ENCODE measurements at regions not wholly inside any gene's neighbourhood (a gene's known extent, or its start where the extent isn't known, plus 50 kb on each side); places are given as distances from the start of the nearest gene placed in this dataset.

GRCh38 chr13:31048521-31048920, 113.2 kb downstream of the HSPH1 start:
- DNase-seq = no peak

DNA sequence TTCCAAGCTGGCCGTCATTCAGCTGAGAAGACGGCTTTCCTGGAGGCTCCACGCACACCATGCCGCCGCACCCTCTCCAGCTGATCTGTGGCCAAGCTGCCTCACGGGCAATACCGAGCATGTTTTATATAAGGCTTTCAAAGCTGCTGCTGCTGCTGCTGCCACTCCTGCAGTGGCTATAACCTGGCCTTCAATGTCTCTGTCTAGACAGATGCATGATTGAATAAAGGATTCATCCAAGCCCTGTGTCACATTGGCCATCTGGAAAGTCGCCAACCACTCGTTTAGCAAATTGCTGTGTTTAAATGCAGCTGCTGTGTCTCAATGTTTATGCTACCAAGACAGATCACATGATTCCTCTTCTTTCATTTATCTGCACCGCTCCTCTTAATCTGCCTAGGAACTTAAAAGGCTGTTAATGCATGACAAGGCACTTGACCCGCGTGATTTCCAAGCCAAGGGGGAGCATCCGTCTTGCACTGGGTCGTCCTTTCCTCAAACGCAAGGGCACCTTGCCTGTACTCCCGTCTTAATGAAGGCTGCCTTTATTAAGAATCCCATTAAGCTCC, 114.3 kb downstream of the TEX26 start:
- peak; percentile 27 for DNase-seq

DNA sequence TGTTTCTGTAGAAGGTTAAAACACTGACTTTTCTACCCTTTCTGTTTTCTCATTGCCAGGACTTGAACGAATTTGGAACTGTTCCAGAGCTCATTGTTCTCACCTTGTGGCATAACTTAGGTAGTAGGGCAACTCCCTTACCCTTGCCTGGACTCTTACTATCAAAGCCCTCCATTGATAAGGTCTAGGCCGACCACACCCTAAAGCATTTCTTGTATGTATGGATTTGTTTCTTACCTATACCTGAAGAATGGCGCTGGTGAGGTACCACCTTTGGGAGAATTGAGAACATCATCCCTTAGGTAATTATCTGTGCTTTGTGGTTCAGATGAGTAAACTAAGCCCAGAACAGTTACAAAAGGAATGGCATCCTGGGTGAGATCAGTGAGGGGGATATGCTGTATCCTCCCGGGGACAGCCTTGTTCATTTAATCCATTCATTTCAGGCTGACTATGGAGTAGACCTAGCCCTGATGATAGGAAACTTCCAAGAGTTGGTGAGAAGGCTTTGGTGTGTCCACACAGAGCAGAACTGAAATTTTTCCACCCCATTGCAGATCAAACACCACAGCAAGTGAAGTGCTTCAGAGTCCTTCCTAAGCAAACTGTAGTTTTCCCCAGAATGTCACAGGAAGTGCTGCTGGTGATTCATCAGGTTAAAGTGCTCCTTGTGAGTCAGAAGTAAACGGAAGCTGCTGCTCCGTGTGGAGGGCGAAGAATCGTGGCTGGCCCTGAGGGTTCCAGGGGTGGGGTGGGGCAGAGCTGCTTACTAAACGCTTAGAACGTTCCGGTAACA, 113.0 kb downstream of the TEX26 start:
- DNase-seq = peak; percentile 94

- DNase-seq = peak; percentile 80
Observed at GRCh38 chr13:31044364-31045285, 112.2 kb downstream of the TEX26 start.

DNA sequence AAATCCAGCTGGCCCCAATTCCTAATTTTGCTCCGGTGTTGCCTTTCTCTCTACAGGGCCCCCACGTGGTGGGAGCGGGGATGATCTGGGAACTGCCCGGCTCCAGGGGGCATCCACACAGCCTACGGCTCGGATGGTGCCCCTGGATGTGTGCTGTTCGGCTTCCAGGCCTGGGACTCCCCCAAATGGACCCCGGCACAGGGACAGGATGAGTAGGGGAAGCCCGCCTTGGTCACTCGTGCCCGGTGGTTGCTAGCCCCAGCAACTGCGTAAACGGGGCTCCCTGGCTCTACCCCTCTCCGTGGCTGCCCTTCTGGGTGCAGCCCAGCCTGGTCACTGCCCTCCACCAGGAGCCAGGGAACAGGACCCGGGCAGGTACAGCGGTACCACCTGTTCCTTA, 111.5 kb downstream of the TEX26 start:
- peak; percentile 12 for DNase-seq

DNA sequence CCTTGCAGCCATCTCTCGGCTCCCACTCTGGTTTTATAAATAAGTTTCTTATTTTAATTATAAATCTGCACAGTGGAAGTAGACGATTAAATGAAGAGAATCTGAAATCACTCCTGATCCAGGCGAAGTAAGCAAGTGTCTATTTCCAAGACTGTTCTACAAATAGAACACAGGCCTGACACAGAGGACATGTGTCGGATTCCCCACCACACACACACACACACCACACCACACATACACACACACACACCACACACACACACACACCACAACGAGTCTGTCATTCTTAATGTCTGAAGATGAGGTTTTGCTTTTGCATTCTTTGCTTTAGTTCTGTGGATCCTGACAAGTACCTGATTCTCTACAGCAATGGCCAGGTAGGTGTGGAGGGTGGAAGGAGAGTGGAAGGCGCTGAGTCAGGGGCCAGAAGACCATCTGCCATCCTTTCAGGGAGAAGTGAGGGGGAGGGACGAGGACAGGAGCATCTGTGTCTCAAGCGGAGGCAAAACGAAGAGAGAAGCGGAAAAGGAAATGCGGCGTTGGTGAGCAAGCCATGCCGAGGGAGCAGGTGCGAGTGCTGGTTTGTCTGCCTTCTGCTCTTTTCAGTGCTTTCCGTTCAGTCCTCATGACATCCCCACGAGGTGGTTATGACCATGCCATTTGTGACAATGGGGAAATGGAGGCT, 110.2 kb downstream of the TEX26 start:
- DNase-seq = no peak

DNA sequence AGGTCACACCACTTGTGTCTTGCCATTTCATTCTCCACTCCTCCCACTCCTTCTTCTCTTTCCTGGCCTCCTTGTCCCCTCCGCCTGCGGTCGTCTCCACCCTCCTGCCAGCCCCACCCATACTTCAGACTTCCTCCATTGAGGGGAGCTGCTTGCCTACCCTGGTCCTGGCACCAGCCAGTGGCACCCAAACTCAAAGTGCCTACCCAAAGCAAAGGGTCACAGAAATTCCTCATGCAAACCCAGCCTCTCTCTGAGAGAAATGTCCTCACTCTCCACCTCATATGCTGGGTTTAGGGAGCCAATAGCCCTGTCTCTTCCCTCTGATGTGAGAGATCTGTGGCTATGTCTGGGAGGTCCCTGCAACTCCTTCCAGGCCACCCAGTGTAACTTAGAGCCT, 109.6 kb downstream of the TEX26 start:
- peak; percentile 16 for DNase-seq

DNA sequence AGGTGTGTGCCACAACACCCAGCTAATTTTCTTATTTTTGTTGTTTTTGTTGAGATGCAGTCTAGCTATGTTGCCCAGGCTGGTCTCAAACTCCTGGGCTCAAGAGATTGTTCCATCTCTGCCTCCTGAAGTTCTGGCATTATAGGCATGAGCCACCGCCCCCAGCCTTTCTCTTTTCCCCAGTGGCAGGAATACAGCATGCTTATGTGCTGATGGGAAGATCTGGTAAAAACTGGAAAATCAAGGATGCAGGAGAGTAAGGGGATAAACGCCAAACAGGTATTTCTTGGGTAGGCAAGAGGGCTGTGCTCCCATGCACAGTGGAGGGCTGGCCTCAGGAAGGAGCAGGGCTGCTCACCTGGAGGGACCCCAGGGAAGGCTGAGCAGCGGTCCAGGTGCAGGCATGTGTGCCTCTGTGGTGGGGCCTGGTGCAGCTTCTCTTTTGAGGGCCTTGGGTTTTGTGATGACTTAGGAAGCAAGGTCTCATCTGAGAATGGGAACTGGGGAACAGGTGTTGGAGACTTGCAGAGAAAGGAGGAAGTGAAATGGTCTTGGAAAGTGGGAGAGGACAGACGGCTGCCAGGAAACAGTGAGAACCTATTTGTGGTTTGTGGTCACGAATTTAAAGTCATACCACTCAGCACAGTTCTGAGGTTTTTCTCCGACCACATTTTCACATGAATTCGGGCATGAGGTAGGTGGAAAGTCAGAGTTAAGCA, 106.5 kb downstream of the TEX26 start:
- no peak for DNase-seq

DNA sequence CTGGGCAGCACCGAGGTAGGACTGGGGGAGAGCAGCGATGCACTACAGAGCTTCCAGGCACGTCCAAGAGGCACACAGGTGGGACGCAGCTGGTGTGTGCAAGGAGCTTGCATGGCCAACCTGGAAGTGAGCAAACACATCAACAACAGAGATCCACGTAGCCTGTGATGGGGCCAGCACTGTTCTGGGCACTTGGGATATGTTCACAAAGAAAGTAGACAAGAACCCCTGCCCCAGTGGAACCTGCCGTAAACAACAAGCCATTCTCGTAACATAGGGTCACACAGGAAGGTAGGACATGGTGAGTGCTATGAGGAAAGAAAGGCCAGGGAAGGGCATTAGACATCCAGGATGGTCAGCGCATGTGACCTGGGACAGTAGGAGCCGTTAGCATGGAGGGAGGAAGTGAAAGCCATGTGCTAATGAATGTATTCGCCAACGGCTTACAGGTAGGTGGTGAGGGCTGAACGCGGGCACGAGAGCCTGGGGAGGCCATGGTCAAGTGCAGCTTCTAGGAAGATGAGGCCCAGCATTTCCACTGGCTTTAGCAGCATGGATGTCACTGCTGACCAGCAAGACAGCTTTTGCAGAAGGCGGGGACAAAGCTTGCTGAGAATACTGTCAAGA, 105.5 kb downstream of the TEX26 start:
- DNase-seq = no peak

GRCh38 chr13:31036731-31037695, 104.6 kb downstream of the TEX26 start:
- peak; percentile 70 for DNase-seq

DNA sequence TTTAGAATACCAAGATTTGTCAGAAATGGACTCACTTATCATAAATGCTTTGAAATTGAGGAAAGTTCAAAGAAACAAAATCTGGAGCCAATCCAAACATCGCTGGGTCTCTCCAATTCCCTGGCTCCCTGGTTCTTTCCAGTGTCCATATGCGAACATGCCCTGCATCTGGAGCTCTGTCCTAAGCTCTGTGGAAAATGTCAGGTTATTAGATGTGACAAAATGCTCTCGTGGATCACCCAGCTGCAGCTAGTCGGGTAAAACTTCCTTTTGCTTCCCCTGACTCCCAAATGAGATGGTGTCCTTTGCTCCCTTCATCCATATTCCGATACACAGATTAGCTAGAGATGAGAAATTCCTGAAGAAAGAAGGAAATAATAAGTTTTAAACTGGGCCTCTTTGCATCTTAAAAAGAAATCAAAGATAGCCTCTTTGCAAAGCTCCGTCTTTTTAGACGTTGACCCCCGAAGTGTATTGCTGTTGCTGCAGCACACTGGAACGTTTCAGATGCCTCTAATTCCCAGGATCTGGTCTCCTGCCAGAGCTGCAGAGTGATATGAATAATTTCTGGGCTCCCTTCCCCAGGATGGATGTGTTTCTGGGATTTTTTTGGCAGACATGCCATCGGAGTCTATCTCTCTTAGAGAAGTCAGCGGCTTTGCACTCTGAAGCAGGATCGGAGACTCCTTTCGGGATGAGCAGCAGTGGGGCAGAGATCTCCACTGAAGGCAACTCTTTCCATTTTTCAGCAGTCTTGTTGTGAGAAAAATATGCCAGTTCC, 102.9 kb downstream of the TEX26 start:
- DNase-seq = no peak

- DNase-seq = no peak
Observed at GRCh38 chr13:31032528-31033113, 100.2 kb downstream of the TEX26 start.

- DNase-seq = no peak
Observed at GRCh38 chr13:31031482-31031881, 99.0 kb downstream of the TEX26 start.

- DNase-seq = no peak
Observed at GRCh38 chr13:31029102-31029501, 96.6 kb downstream of the TEX26 start.

DNA sequence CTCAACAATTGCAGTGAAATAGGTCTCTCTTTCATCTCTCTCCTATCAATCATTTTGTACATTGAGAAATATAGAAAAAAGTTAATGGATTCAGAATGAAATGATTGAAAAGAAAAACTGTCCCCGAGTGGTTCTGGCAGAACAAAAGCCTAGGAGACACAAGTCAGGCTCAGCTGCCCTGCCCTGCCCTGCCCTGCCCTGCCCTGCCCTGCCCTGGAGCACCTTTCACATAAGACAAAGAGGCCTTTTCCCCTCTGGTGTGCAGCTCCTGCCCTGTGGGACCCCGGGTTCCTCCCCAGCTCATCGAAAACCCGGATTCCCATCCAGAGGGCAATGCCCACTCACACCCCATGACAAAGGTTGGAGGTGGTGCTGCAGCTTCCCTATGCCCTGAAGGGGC, 94.7 kb downstream of the TEX26 start:
- no peak for DNase-seq

All from inflammatory macrophage treated with lipopolysaccharide for 4 hours (primary cell).